NOMO-1 treated with dmso at 0.1 percent for 144 hours (cell line): ENCODE measurements at regions not wholly inside any gene's neighbourhood (a gene's known extent, or its start where the extent isn't known, plus 50 kb on each side); places are given as distances from the start of the nearest gene placed in this dataset.
"Not testable (repeated sequence)": the region's sequence is repeated elsewhere in the genome, so short reads cannot be mapped to it uniquely, and the experiment has no call there.

Experiments used
- DNase-seq: peaks from one replicate; lab custom pipeline; 2025; ENCODE audit not compliant: unreplicated experiment; lab: John Stamatoyannopoulos, UW

GRCh38 chr14:84963518-84963917 is 566.4 kb upstream of the FLRT2 start:
- no peak for DNase-seq

GRCh38 chr14:84965279-84965678 is 564.7 kb upstream of the FLRT2 start:
- DNase-seq = no peak

- no peak for DNase-seq
Measured at GRCh38 chr14:84969501-84969900, 560.4 kb upstream of the FLRT2 start.

GRCh38 chr14:84975241-84975902 is 554.6 kb upstream of the FLRT2 start:
- DNase-seq = no peak

- no peak for DNase-seq
Measured at GRCh38 chr14:84976805-84977204, 553.1 kb upstream of the FLRT2 start.

- DNase-seq = no peak
Measured at GRCh38 chr14:84987042-84987441, 542.9 kb upstream of the FLRT2 start.

- no peak for DNase-seq
Measured at GRCh38 chr14:84988357-84988756, 541.6 kb upstream of the FLRT2 start.

GRCh38 chr14:84991021-84991420 is 538.9 kb upstream of the FLRT2 start:
- DNase-seq = no peak

- DNase-seq = no peak
Measured at GRCh38 chr14:84998216-84998615, 531.7 kb upstream of the FLRT2 start.

GRCh38 chr14:85002846-85003245 is 527.1 kb upstream of the FLRT2 start:
- DNase-seq = no peak

GRCh38 chr14:85003805-85004204 is 526.1 kb upstream of the FLRT2 start:
- no peak for DNase-seq

GRCh38 chr14:85009506-85009905 is 520.4 kb upstream of the FLRT2 start:
- no peak for DNase-seq

GRCh38 chr14:85010186-85010585 is 519.8 kb upstream of the FLRT2 start:
- no peak for DNase-seq

- no peak for DNase-seq
Measured at GRCh38 chr14:85016496-85016895, 513.4 kb upstream of the FLRT2 start.

- not testable (repeated sequence) for DNase-seq
Measured at GRCh38 chr14:85023866-85024265, 506.1 kb upstream of the FLRT2 start.

GRCh38 chr14:85024931-85025330 is 505.0 kb upstream of the FLRT2 start:
- DNase-seq = no peak

- no peak for DNase-seq
Measured at GRCh38 chr14:85027681-85028370, 502.1 kb upstream of the FLRT2 start.

GRCh38 chr14:85037411-85037810 is 492.5 kb upstream of the FLRT2 start:
- DNase-seq = no peak

GRCh38 chr14:85038526-85039352 is 491.2 kb upstream of the FLRT2 start:
- DNase-seq = no peak

- no peak for DNase-seq
Measured at GRCh38 chr14:85039353-85039626, 490.7 kb upstream of the FLRT2 start.

- no peak for DNase-seq
Measured at GRCh38 chr14:85040046-85040685, 489.8 kb upstream of the FLRT2 start.

GRCh38 chr14:85041618-85042017 is 488.3 kb upstream of the FLRT2 start:
- DNase-seq = no peak
